ENCODE measurements at regions not wholly inside any gene's neighbourhood (a gene's known extent, or its start where the extent isn't known, plus 50 kb on each side); places are given as distances from the start of the nearest gene placed in this dataset.

DNA sequence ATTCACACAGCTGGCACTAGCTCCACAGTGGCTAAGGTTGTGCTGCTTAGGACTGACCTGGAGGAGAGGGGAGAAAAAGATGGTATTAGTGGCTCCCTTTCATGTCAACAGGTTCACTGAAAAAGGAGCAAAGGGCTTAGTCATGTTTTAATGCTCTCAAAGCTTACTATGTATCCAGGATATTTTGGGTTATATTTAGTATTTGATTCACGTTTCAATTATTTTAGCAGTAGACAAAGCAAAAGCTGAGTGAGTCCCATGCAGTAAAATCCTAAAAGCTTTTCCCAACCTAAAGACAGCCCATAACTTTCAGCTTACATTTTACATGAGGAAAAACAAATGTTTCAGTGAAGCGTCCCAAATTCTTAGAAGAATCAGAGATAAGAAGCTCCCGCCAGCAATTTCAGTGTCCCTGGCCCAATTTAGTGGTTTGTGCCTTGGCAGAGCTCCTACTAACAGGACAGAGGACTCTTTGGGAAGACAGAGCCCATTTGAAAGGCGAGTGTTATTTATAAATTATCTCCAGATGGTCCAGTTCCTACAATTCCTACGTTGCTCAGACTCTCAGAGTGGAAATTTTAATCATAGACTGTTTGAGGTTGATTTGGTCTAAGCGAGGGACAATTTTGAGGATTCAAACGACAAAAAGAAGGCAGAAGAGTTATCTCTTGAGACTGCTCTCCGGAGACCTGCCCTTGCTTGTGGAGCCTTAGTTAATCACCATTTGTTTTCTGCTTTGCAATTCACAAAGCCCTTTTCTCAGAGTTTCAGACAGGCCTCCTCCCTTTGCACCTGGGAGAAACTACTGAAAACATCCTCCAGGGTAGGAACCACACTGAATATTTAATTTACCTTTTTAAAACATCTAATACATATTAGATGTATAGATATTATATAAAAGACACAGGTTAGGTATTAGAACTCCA, 225.0 kb upstream of the ANKRD55 start:
- intact Hi-C loops (cut with micrococcal nuclease) = loop anchor here (10.0 kb wide), 1 partner anchor 143 kb away; no protein-coding TSS in a partner anchor
- FAIRE-seq = peak; percentile 66
- ChIA-PET POLR2A (interaction anchor here (0.6 to 1.9 kb wide), 4 partner anchors 10 to 26 kb away, joined by 4 to 5 read pairs (median 4); no protein-coding TSS in a partner anchor), CTCF (ENCODE audit: low intra/inter-chr PET ratio) (no interaction called here)
- Histone ChIP-seq H3K4me1 (replicated peaks in 1 of 2; ENCODE audit: control insufficient read depth in 2 of 2, insufficient read depth in 2 of 2, low read length in 2 of 2) (peaks cover 0 to 11% of the 10 kb centered on the region in 2 experiments; a peak in 3 of 5 replicates), H2AFZ (ENCODE audit: low read depth, low read length) (no peak overlapping the region), H3K9me1 (ENCODE audit: control insufficient read depth, insufficient read depth, low read length) (no peaks in the 10 kb centered on the region), H3K79me2 (ENCODE audit: control insufficient read depth, insufficient read depth, low read length) (no peaks in the 10 kb centered on the region), H3K27ac (ENCODE audit: extremely low read depth, low read depth, low read length) (no peak overlapping the region), H3K4me3 (no peak overlapping the region), H3K9ac (ENCODE audit: insufficient read depth in 1 of 2, low read depth in 2 of 2, low read length in 2 of 2) (no peak overlapping the region), H4K20me1 (replicated peaks; ENCODE audit: control insufficient read depth, insufficient read depth, low read length) (no peaks in the 10 kb centered on the region; the same call in 1 of the 2 replicates), H3K4me2 (ENCODE audit: insufficient read depth, low read length) (no peak overlapping the region), H3K36me3 (ENCODE audit: control insufficient read depth, insufficient read depth, low read length) (no peaks in the 10 kb centered on the region), H3K27me3 (ENCODE audit: control insufficient read depth in 2 of 2, insufficient read depth in 2 of 2, low read length in 2 of 2) (peaks cover 0 to 17% of the 10 kb centered on the region in 2 experiments; a peak in 3 of 5 replicates), H3K9me3 (replicated peaks; ENCODE audit: control insufficient read depth, insufficient read depth, low read depth, low read length) (no peaks in the 10 kb centered on the region)
- WGBS (ENCODE audit: insufficient coverage, low coverage, missing lambda C conversion rate) = under 1% methylated on average over 8 of the region's 8 CpGs
- peak in 1 of 4 experiments; percentile 16 for DNase-seq (ENCODE audit: extremely low read depth in 1 of 4, low spot score in 3 of 4)
- no peak for ATAC-seq
- in situ Hi-C loops (cut with MboI) = no loop called here
- BruUV-seq (replicated peaks) = no TSS peak
- TF ChIP-seq ZNF780A (CRISPR knock-in tag; IDR thresholded peaks at IDR 0.05) (no peak), ETV6 (IDR thresholded peaks at IDR 0.05; ENCODE audit: borderline replicate concordance in 1 of 2, low read depth in 2 of 2, low read length in 1 of 2) (no peak), ETV6 (CRISPR knock-in tag; IDR thresholded peaks at IDR 0.05; ENCODE audit: borderline replicate concordance) (no peak), SOX6 (IDR thresholded peaks at IDR 0.05) (peak; percentile 33; the same call in 1 of the 2 replicates), KDM4B (IDR thresholded peaks at IDR 0.05; ENCODE audit: borderline replicate concordance in 2 of 2, low read depth in 1 of 2) (no peak), DEAF1 (CRISPR knock-in tag; IDR thresholded peaks at IDR 0.05) (no peak), E2F8 (IDR thresholded peaks at IDR 0.05; ENCODE audit: low read depth, partially characterized antibody) (peak; percentile 44), HNRNPL (IDR thresholded peaks at IDR 0.05; ENCODE audit: low read depth, low read length) (no peak), KLF10 (CRISPR knock-in tag; IDR thresholded peaks at IDR 0.05) (no peak), CXXC5 (CRISPR knock-in tag; IDR thresholded peaks at IDR 0.05) (peak; percentile 46), C11orf30 (IDR thresholded peaks at IDR 0.05; ENCODE audit: low read depth) (peak; percentile 22; the same call in 1 of the 2 replicates), ZNF77 (CRISPR knock-in tag; IDR thresholded peaks at IDR 0.05) (no peak), CTBP1 (IDR thresholded peaks at IDR 0.05; ENCODE audit: borderline replicate concordance) (peak; percentile 13; the same call in 1 of the 2 replicates)

Measured in K562 (cell line).